GM21529 (cell line): ENCODE measurements at regions not wholly inside any gene's neighbourhood (a gene's known extent, or its start where the extent isn't known, plus 50 kb on each side); places are given as distances from the start of the nearest gene placed in this dataset.

Source experiments
- ATAC-seq: cut with Tn5 transposase; IDR thresholded peaks from one replicate; pipeline ENCODE4 v1.9.1; 2021; ENCODE audit not compliant: unreplicated experiment

DNA sequence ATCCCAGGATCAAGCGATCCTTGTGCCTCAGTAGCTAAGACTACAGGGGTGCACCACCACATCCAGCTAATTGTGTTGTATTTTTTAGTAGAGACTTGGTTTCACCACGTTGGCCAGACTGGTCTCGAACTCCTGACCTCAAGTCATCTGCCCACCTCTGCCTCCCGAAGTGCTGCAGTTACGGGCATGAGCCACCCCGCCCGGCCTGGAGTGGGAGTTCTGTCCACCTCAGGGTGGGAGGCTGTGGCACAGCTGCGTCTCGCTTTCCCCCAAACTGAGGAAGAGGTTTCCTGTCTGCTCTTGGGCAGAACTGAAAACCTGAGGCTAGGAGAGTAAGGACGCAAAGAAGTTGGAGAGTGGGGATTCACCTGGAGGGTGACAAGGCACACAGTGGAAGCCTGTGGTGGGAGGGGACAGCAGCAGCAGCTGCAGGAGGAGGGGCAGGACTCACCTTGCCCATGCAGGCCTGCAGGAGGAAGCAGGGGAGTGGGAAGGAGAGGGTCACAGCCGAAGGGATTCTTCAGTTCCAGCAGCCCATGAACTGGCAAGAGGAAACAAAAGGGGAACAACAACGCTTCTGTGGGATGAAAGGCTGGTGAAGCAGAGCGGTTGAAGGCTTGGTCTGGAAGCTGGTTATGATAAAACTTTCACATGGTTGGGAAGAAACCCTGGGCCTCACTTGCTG lies 181.4 kb downstream of the GAS1 start:
- no peak for ATAC-seq

DNA sequence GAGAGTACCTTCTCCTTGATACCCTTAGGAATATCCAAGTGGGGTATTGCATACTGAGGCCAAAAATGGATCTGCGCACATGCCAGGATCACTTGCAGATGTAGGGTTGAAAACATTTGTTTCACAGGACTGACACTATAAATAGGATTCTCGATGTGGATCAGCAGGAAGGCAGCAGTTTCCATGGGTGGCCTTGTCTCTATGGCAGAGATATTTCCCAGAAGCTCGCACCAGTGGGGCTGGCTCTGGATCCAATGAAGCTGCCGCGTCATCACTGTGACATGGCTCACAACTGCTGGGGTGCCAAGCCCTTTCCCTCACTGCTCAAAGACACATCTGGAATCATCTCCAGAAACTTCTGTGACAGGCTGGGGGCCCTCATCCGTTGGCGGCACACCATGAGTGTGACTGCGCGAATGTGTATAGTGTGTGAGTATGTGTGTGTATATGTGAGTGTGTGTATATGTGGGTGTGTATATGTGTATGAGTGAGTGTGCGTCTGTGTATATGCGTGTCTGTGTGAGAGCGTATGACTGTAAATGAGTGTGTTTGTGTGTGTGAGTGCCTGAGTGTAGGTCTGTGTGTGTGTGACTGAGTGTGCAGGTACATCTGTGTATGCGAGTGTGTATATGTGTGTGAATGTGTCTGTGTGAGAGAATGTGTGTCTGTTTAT lies 182.5 kb downstream of the GAS1 start:
- ATAC-seq: no peak

DNA sequence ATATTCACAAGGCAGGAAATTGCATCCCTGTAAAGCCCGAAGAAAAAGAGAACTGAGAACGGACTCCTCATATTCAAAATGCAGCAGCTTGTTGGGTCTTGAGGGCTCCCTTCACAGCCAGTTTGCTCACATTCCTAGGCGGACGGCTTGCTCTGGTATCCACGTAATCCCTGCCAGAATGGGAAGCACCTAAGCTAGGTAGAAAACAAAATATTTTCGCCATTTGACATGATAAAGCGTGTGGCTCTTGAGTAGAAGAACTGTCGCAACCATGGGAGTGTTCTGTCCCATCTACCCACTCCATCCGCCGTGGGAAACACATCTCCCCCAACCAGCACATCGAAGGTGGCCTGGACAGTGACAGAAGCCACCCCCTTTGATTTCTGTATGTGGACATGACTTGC lies 183.1 kb downstream of the GAS1 start:
- no peak for ATAC-seq

- ATAC-seq: no peak
Measured at GRCh38 chr9:86763791-86764190, 183.5 kb downstream of the GAS1 start.

DNA sequence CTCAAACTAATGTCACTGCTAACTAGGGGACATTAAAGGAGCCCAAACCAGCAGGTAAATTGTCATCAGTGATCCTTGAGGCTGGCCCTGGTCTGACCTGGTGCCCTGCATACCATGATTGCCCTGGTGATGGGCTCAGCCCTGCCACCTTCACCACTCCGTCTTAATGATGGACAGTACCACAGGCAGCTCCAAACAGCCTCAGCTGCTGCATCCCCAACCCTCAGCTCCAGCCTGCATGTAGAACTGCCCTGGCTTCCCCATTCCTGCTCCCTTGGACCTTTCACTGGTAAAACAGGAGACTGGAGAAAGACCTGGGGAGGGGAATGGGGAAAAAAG lies 190.0 kb downstream of the GAS1 start:
- no peak for ATAC-seq

- no peak for ATAC-seq
Measured at GRCh38 chr9:86756576-86757381, 190.5 kb downstream of the GAS1 start.

GRCh38 chr9:86755561-86755941 lies 191.8 kb downstream of the GAS1 start:
- no peak for ATAC-seq

GRCh38 chr9:86754581-86755560 lies 192.4 kb downstream of the GAS1 start:
- no peak for ATAC-seq

DNA sequence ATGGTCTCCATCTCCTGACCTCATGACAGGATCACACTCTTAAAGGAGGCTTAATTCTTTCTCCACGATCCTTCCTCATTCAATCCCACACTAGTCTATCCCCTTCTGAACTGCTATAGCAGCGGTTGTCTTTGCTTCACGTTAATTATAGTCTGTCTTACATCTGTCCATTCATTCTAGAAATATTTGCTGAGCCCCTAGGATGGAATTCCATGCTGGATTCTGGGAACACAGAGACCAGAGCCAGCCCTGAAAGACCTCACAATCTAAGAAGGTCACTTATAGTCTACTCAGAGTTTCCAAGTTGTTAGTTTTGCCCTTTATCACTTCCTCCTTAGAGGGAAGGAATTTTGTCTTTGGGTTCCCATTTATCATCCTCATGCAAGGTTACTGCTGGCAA lies 193.5 kb downstream of the GAS1 start:
- ATAC-seq: no peak

GRCh38 chr9:86752733-86753132 lies 194.6 kb downstream of the GAS1 start:
- ATAC-seq: no peak

GRCh38 chr9:86751956-86752355 lies 195.3 kb downstream of the GAS1 start:
- no peak for ATAC-seq

GRCh38 chr9:86751207-86751606 lies 196.1 kb downstream of the GAS1 start:
- ATAC-seq: no peak

GRCh38 chr9:86749894-86750255 lies 197.4 kb downstream of the GAS1 start:
- ATAC-seq: no peak

GRCh38 chr9:86749161-86749893 lies 198.0 kb downstream of the GAS1 start:
- ATAC-seq: no peak

- ATAC-seq: no peak
Measured at GRCh38 chr9:86747711-86748110, 199.6 kb downstream of the GAS1 start.

- no peak for ATAC-seq
Measured at GRCh38 chr9:86741311-86742208, 205.7 kb downstream of the GAS1 start.

DNA sequence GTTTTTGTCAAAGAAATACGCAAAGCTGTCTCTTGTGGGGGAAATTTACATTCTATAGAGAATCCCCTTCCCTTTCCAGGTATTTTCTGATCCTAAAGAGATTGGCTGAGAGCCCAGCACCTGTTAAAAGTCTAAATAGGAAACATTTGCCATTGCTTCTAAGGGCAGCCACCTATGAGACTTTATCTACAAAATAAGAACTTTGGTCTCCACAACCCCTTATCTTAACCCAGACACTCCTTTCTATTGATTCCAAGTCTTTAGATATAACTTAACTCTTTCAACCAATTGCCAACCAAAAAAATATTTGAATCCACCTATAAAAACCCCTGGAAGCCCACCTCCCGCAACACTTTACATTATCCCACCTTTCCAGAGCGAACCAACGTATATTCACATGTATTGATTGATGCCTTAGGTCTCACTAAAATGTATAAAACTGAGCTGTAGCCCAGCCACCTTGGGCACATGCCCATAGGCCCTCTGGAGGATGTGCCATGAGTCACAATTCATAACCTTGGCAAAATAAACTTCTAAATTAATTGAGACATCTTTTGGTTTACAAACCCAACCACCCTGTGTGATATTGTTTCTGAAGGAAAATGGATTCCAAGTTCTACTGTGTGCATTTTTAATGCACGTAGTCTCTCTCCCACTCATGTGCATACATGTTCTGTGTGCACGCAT lies 211.4 kb downstream of the GAS1 start:
- no peak for ATAC-seq

DNA sequence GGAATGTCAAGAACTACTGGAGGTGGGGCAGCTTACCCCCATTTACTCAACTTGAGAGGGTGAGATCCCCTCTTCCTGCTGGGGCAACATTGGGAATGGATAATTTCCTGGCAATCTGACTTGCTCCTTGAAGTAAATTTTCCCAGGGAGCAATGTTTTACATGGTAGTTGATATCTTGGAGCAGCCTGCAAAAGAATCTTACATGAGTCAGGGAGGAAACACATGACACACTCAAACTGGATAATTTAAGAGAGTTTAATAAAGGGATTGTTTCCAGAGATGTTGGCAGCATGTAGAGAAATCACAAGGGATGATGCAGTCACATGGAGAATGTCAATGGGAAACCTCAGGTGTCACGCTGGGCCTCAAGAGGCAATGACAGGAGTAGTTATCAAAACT lies 212.5 kb downstream of the GAS1 start:
- no peak for ATAC-seq

- ATAC-seq: no peak
Measured at GRCh38 chr9:86733929-86734328, 213.4 kb downstream of the GAS1 start.
